K562 (cell line): ENCODE measurements at regions not wholly inside any gene's neighbourhood (a gene's known extent, or its start where the extent isn't known, plus 50 kb on each side); places are given as distances from the start of the nearest gene placed in this dataset.

ENCODE experiments used
- ATAC-seq: fragments of 200-7000 bp; cut with Tn5 transposase; 3 replicates; pipeline ENCODE4 v1.9.1; 2020; ENCODE audit warnings: moderate library complexity
- BruUV-seq: library from RNA; stranded (reverse); fragments of 400-500 nt; replicated peaks from 2 replicates; lab custom pipeline; 2021; lab: Mats Ljungman, UMichigan
- CTCF ChIA-PET: fragments of 300-600 bp; formaldehyde crosslinking; extraction: SDS; loops from one replicate; lab custom pipeline; 2021; ENCODE audit warnings: low intra/inter-chr PET ratio; lab: Yijun Ruan, JAX
- POLR2A ChIA-PET: fragments of 300-600, 350-650 bp; sonication (Branson Sonifier 250); formaldehyde crosslinking; extraction: SDS; loops from one replicate; lab custom pipeline; 2021; ENCODE audit warnings: antibody characterized with exemption, inconsistent platforms; lab: Yijun Ruan, JAX
- DNase-seq, 4 experiments: peaks; one replicate each; pipeline versions ENCODE4 v3.0.0 to v3.0.0-alpha.2; 2011 to 2018; ENCODE audit warnings: low spot score in 3 of 4, mixed read lengths in 3 of 4; ENCODE audit errors: extremely low read depth in 1 of 4
- FAIRE-seq: peaks from 2 replicates; lab custom pipeline; 2011; peaks lifted over from hg19 to GRCh38; lab: Jason Lieb, UNC
- H2AFZ ChIP-seq: 2 replicates; pipeline ENCODE4 v1.6.0; 2011; ENCODE audit warnings: low read depth, low read length, control low read depth, inconsistent platforms
- H3K27ac ChIP-seq: fragments of 200-600 bp; 3 replicates; pipeline ENCODE4 v1.8.0; 2011; ENCODE audit warnings: low read depth, mild to moderate bottlenecking, control low read depth, inconsistent platforms, low read length, moderate library complexity, mixed read lengths; ENCODE audit errors: extremely low read depth
- H3K27me3 ChIP-seq, 2 experiments: fragments of 300-600 bp in 1 of 2; 2 replicates in 1 of 2; 3 replicates in 1 of 2; pipeline versions ENCODE4 v1.6.0 to v1.8.0; 2011; ENCODE audit warnings: inconsistent platforms in 2 of 2, low read length in 2 of 2, mild to moderate bottlenecking in 1 of 2, mixed read lengths in 1 of 2, moderate library complexity in 1 of 2; ENCODE audit not compliant: control insufficient read depth in 2 of 2, insufficient read depth in 2 of 2
- H3K36me3 ChIP-seq: fragments of 300-600 bp; 3 replicates; pipeline ENCODE4 v1.8.0; 2011; ENCODE audit warnings: mild to moderate bottlenecking, low read length, inconsistent platforms; ENCODE audit not compliant: control insufficient read depth, insufficient read depth
- H3K4me1 ChIP-seq, 2 experiments: fragments of 200-600 bp in 1 of 2; replicated peaks in 1 of 2; 2 replicates in 1 of 2; 3 replicates in 1 of 2; pipeline versions ENCODE4 v1.5.1 to v1.8.0; 2011; ENCODE audit warnings: inconsistent platforms in 2 of 2, low read length in 2 of 2, mild to moderate bottlenecking in 1 of 2, mixed read lengths in 1 of 2, moderate library complexity in 1 of 2; ENCODE audit not compliant: control insufficient read depth in 2 of 2, insufficient read depth in 2 of 2
- H3K4me2 ChIP-seq: 2 replicates; pipeline ENCODE4 v1.6.1; 2011; ENCODE audit warnings: low read length, control low read depth, inconsistent platforms, mixed read lengths; ENCODE audit not compliant: insufficient read depth
- H3K4me3 ChIP-seq: fragments of 200-600 bp; sonication (generic), shearing (Covaris generic); 2 replicates; pipeline ENCODE4 v1.5.1; 2016; ENCODE audit warnings: control low read depth, inconsistent platforms
- H3K79me2 ChIP-seq: fragments of 200-600 bp; 3 replicates; pipeline ENCODE4 v1.8.0; 2011; ENCODE audit warnings: low read length, inconsistent platforms; ENCODE audit not compliant: control insufficient read depth, insufficient read depth
- H3K9ac ChIP-seq, 2 experiments: 2 replicates each; pipeline versions ENCODE4 v1.6.0 to v1.6.1; 2011; ENCODE audit warnings: low read depth in 2 of 2, low read length in 2 of 2, control low read depth in 1 of 2, inconsistent platforms in 1 of 2, mild to moderate bottlenecking in 1 of 2, mixed read lengths in 1 of 2; ENCODE audit not compliant: insufficient read depth in 1 of 2
- H3K9me1 ChIP-seq: one replicate; pipeline ENCODE4 v1.6.0; 2011; ENCODE audit warnings: inconsistent platforms, mild to moderate bottlenecking, low read length, moderate library complexity; ENCODE audit not compliant: control insufficient read depth, insufficient read depth
- H3K9me3 ChIP-seq: replicated peaks from 2 replicates; pipeline ENCODE4 v1.5.1; 2011; ENCODE audit warnings: low read depth, low read length, inconsistent platforms; ENCODE audit not compliant: control insufficient read depth, insufficient read depth
- H4K20me1 ChIP-seq: replicated peaks from 2 replicates; pipeline ENCODE4 v1.6.1; 2011; ENCODE audit warnings: low read length, inconsistent platforms, mixed read lengths; ENCODE audit not compliant: control insufficient read depth, insufficient read depth
- CGGBP1 ChIP-seq: fragments of 250-450 bp; sonication (Bioruptor Pico); IDR thresholded peaks from 2 replicates; pipeline ENCODE4 v1.9.0; 2021; ENCODE audit warnings: mild to moderate bottlenecking
- FOXO4 ChIP-seq: fragments of 450-650 bp; formaldehyde crosslinking; IDR thresholded peaks from 2 replicates; pipeline ENCODE4 v1.4.0; 2020; ENCODE audit warnings: mild to moderate bottlenecking, moderate library complexity
- HSF4 ChIP-seq: fragments of 250-450 bp; sonication (Bioruptor Pico); IDR thresholded peaks from 2 replicates; pipeline ENCODE4 v2.1.2; 2022; ENCODE audit warnings: mild to moderate bottlenecking, moderate library complexity, borderline replicate concordance
- PTTG1 ChIP-seq: fragments of 450-650 bp; IDR thresholded peaks from 2 replicates; pipeline ENCODE4 v1.6.1; 2016; ENCODE audit warnings: low read depth, mild to moderate bottlenecking, missing genetic modification characterization, missing compliant biosample characterization
- RBM39 ChIP-seq: fragments of 200-400 bp; formaldehyde crosslinking; optimal IDR thresholded peaks from 2 replicates; pipeline ENCODE3; 2018; ENCODE audit warnings: low read depth, low read length
- RFX1 ChIP-seq: fragments of 450-650 bp; IDR thresholded peaks from 2 replicates; pipeline ENCODE4 v1.6.1; 2016; ENCODE audit warnings: mild to moderate bottlenecking, moderate library complexity
- ZBTB26 ChIP-seq: fragments of 450-650 bp; formaldehyde crosslinking; IDR thresholded peaks from 2 replicates; pipeline ENCODE4 v1.4.0; 2022; ENCODE audit warnings: missing genetic modification characterization
- ZFP36 ChIP-seq: fragments of 150-350 bp; IDR thresholded peaks from 2 replicates; pipeline ENCODE4 v1.6.1; 2018; ENCODE audit warnings: low read length, low read depth; ENCODE audit not compliant: partially characterized antibody
- ZNF3 ChIP-seq: fragments of 250-450 bp; sonication (Bioruptor Pico); IDR thresholded peaks from 2 replicates; pipeline ENCODE4 v1.5.0; 2021; ENCODE audit warnings: mild to moderate bottlenecking, moderate library complexity
- WGBS: fragments of 100-300 bp; shearing (Covaris generic); methylation state at CpG from one replicate; pipeline ENCODE4 v1.1.6; 2016; ENCODE audit warnings: low coverage, mixed read lengths; ENCODE audit not compliant: insufficient coverage; ENCODE audit errors: missing lambda C conversion rate; 5-methylcytosine and 5-hydroxymethylcytosine counted together
- in situ Hi-C: fragments of 300-500 bp; cut with MboI; formaldehyde crosslinking; loops from 4 replicates; pipeline ENCODE4 v1.15.0; 2018; ENCODE audit warnings: inconsistent platforms, mixed read lengths
- intact Hi-C: fragments of 100-400 bp; cut with micrococcal nuclease; formaldehyde crosslinking; loops from 2 replicates; pipeline ENCODE4 v1.14.2; 2022

- TF ChIP-seq ZNF3 (CRISPR knock-in tag) (no peak), ZFP36 (no peak), RFX1 (no peak), ZBTB26 (no peak), CGGBP1 (CRISPR knock-in tag) (no peak), HSF4 (CRISPR knock-in tag) (no peak), FOXO4 (CRISPR knock-in tag) (no peak), RBM39 (no peak), PTTG1 (tag) (no peak)
- no peaks in the 10 kb centered on the region for H3K79me2 ChIP-seq
- H3K4me1 ChIP-seq = peaks cover 0 to 1% of the 10 kb centered on the region in 2 experiments; a peak in 1 of 5 replicates
- BruUV-seq = no TSS peak
- no peaks in the 10 kb centered on the region for H3K36me3 ChIP-seq
- intact Hi-C loops = no loop called here
- no peaks in the 10 kb centered on the region for H3K9me3 ChIP-seq
- peaks cover 3% of the 10 kb centered on the region; the same call in 1 of the 2 replicates for H4K20me1 ChIP-seq
- ATAC-seq (no peak; the same call in 2 of the 3 replicates), DNase-seq (no peak), FAIRE-seq (no peak)
- POLR2A ChIA-PET = no interaction called here
- CTCF ChIA-PET = no interaction called here
- in situ Hi-C loops = no loop called here
- 0% methylated on average over 7 of the region's 7 CpGs for WGBS
- no peak overlapping the region for H3K4me3 ChIP-seq
- H3K4me2 ChIP-seq = no peak overlapping the region
- H3K27ac ChIP-seq = no peak overlapping the region
- H3K27me3 ChIP-seq = peaks cover 2 to 53% of the 10 kb centered on the region in 2 experiments; a peak in 3 of 5 replicates
- no peaks in the 10 kb centered on the region for H3K9me1 ChIP-seq
- no peak overlapping the region for H3K9ac ChIP-seq
- no peak overlapping the region for H2AFZ ChIP-seq
Observed at GRCh38 chr9:121582641-121583040, 68.8 kb upstream of the DAB2IP start.
